Stimulated activated CD4-positive, alpha-beta T cell treated with anti-CD3 and anti-CD28 coated beads, Interleukin-12 subunit alpha, Interleukin-12 subunit beta, amount 100 ng/mL, for 48 hours (primary cell): ENCODE measurements at regions not wholly inside any gene's neighbourhood (a gene's known extent, or its start where the extent isn't known, plus 50 kb on each side); places are given as distances from the start of the nearest gene placed in this dataset.

Experiments used
- DNase-seq, 3 donors: peaks; one replicate each; pipeline ENCODE4 v3.0.0-alpha.2; 2020; ENCODE audit warnings: low read depth in 2 of 3, low spot score in 1 of 3

DNA sequence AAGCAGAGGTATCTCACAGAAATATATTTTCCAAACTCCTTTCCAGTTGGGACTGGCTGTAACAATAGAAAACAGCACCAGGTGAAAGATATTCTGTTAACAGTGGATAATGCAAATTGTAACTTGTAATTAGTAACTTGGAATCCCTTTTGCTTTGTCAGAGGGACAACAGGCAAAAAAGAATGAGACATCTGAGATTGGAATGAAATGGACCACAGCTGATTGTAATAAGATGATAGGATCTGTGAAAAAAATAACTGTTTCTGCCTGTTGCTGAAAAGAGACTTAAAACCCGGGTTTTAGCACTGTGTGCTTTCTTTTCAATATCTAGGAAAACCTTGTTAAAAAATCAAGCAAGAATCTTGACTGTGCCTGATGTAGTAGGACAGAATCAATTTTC is 655.7 kb downstream of the METTL15 start:
- DNase-seq: no peak

DNA sequence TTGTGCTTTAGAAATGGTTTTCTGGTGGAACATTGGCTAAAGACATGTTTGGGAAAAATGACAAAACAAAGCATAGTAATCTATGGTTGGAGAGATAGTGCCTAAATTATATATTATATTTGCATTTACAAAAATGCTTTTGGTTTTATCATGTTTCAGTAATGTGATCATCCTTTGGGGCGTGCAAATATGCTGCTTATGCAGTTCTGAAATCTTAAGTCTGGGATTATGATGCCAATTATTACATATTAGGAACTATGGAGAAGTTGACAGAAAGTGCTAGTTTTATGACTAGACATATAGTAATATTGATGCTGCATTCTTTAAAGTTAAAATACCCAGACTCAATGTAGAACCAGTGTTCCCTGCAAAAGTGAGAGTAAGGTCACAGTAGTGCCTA is 655.0 kb downstream of the METTL15 start:
- no peak for DNase-seq

DNA sequence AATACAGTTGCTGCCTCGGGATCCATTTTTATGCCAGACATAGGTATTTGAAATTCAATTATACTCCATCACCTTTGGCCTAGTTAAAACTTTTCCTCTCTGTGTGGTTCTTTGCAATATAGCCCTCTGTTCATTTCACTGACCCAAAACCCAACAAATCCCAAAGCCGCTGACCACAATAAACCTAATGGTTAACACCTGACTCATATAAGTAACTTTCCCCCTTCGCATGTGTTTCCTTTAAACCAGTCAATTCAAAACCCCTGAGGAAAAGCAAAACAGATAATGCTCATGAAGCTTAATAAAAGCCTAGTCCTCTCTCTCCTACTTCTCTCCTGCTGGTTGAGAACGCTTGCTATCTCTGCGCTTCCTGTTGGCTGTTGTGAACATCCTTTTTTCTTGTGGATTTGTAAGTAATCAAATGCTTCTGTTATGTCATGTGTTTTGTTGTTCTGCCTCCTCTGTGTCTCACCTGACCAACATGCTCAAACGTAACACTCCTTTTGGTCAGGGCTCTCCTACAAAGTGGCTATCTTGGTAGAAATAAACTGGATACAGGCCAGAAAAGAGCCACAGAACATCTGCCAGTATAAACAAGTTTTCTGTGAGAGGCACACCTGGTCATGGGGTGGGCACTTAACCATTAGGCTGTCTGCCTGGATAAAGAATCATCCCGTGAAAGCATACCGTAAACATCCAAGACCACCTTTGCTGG is 652.6 kb downstream of the METTL15 start:
- no peak for DNase-seq

DNA sequence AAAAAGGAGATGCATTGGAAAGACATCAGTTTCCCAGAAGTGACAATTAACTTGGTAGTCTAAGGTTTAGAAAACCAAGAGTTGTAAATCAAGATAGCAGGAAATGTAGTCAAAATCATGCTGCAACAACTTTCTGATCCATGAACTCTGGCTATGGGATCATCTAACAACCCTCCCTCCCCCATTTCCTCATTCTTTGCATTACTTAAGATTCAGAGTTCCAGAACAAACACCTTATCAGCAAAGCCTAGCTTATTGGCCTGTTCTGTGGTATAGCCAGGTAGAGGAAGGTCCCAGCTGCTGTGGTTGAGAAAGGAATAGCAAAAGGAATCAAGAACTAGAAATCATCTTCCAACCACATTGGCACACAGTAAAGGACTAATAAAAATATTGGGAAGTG is 651.1 kb downstream of the METTL15 start:
- no peak for DNase-seq

DNA sequence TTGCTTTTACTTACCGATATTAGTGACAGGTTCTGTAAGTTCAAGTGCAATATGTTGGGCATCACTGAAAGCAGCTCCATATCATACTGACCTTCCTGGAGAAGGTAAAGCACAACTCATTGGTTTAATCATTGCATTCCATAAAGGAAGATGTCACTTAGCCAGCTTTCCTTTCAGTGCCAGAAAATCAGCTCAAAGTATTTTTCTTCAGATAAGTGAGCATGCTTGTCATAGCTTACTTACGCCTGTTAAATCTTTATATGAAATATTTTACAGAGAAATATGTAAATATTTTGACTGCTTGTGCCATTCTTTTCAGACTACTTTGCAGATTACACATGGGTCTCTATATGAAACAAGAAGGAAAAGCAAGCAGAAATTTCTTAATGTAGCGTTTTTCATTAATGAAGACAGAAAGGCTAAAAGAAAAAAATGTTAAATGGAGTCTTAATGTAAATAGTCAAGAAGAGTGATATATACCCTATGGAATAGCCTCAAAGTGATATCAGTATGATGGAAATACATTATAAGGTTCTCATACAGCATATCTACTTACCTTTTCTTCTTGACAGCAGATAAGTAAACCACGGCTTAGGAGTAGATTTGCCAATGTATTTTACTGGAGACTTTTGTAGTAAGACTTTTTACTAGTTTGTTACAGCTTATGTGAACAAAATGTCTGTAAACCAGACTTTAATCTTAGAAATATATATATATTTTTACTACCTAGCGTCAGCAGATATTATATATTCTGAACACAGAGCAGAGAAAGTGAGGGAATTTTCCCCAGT is 649.7 kb downstream of the METTL15 start:
- no peak for DNase-seq

DNA sequence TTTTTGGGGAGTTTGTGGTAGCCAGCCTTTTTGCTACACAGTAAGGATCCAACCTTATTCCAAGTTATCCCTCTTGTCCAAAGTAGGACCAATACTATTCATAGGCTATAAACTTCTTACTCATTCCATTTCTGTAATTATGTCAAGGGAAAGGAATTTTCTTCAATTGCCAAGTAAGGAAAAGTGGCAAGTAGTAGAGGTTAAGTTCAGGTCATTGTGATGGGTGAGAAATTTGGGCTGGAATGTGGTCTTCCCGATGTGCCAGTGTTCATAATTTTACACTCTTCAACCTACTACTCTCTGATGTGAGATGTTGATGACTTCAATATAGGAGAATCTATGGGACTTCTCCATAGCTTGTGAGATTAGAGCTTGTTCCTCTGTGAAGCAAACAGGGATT is 648.8 kb downstream of the METTL15 start:
- DNase-seq: no peak

DNA sequence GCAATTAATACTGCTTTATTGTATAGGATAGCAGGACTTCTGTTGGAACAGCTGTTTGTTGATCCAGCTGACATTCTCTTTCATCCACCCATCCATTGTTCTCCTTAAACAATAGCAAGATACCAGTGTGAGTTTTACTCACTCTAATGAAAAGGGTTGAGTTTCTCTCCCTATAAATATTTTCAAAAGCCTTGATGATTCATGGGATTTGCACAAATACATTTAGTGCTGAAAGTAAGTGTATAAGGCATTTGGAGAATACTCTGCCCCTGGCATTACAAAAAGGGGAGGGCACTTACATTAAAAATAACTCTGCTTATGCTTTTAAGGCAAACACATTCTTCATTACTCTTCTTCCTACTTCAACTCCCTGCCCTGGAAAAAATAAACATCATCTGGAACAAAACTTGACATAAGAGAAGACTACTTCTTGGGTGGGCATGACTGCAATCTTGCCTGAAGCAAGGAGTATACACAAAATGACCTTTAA is 634.9 kb downstream of the METTL15 start:
- no peak for DNase-seq

DNA sequence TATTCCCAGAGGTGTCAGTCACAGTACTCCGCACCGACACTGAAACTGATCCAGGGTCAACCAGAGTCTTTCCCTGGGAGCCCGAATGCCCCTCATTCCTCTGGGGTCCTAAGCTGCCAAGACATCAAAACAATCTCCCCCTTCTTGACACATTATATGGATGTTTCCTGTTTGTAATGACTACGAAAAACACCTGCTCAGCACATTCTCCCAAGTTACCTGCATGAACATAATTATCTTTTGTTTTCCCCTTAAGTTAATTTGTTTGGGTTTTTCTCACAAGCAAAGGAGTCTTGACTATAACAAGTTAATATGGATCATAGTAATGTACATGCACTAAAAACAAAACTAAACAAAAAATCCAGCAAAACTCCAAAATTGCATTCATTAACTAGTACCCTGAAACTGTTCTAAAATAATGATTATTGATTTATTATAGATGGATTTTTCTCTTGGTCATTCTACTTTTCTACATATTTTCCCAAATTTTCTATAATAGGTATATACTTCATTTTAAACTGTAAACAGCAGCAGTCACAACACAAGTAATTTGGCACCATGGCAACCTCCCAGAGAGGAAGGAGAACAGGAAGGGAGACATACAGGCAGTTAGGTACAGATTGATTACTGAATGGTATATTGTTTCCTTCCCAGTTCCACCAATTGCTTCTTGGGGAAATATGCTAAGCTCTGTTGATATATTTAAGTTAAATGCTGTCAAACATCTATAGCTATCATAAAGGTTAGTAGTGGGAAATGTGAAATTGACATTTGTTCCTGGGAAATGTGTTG is 631.5 kb downstream of the METTL15 start:
- no peak for DNase-seq

DNA sequence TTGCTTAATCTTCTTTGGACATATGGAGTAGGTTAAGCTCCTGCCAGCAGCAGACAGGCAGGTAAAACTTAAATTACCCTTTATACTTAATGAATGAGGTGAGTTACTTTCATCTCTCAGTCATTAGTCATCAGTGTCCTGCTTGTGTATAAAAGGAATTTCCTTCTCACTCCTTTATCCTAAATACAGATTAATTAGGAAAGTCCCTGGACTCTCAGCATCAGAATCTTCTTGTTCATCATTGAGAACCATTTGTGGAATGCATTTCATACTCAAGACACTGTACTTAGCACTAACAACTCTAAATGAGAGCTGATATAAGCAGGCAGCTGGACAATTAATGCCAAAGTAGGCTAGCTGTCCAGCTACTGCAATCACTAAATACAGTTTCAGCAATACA is 630.4 kb downstream of the METTL15 start:
- DNase-seq: no peak

DNA sequence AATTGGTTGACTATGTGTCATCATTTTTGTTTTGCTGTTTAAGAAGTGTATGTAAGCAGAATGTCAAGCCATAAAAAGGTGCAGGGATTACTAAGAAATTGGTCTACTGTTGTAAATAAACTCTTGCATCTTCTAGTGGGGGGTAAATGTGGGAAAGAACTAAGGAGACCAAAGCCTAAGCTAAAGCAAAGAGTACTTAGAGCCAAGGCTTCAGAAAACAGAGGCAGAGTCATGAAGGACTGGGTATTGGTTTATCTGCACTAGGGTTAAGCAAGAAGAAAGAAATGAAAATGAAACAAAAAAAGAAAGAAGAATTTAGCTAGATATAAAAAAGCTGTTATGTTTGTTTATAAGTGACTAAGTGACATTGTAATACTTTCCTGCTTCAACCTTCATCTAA is 628.1 kb downstream of the METTL15 start:
- DNase-seq: no peak

DNA sequence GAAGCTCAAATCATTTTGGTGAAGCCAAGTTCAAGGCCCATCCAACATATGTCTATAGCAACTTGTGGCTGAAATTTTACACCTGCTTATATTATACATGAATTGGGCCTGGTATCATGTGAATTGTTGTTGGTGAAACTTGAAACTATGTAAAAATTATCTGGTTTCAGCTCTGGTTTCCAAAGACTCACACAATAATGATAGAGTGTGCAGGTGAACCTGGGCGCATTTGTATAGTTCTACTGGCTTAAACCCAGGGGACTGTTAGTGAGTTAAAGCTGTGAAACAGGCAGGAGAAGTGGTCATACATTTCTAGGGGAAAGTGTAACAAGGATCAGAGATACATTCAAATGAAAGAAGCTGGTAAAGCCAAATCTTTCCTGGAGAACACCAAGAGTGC is 627.3 kb downstream of the METTL15 start:
- DNase-seq: no peak

DNA sequence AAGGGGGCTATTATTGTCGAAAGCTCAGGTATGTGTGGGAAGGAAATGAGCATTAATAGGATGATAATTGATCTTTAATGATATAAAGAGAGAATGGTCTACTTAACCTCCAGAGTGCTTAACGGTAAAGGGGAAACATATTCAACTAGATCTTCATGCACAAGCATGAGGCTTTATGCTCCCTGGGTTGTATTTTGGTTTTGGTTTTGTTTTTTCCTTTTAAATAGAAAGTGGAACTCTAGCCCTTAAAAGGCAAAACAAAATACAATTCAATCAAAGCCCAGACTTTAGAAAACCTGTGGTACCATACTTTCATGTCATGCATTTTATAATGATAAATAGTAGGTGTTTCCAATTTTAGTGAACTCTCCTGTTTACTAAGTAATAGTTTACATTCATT is 622.7 kb downstream of the METTL15 start:
- no peak for DNase-seq

DNA sequence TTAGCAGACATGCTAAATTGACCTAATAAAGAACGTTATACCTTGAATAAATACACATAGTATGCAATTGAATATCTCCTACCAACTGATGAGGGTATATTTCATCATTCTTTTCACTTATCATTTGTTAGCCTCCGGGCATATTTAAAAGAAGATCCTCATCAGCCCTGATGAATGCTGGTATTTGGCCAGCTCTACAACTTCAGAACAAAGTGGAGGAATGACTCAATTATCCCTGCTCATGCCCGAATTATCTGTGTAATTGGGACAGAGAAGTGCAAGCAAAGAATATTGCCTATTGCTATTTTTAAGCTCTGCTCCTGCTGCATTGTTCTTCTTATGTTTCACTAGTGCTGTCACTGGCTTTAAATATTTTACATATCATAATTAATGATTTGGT is 622.1 kb downstream of the METTL15 start:
- no peak for DNase-seq

DNA sequence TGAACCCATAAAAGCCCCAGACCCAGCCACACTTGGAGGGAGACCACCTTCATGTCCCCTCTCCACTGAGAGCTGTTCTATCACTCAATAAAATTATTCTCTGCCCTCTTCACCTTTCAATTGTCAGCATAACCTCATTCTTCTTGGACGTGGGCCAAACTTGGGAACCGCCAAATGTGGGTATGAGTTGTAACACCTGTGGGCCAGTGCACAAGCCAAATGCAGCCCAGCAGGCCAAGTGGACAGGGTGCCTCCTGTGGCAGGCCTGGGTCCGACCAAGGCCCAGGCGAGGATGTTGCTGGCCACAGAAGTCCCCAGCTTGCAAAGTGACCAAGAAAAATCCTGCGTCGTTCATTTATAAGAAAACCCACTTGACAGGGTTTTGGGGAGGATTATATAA is 621.2 kb downstream of the METTL15 start:
- no peak for DNase-seq

DNA sequence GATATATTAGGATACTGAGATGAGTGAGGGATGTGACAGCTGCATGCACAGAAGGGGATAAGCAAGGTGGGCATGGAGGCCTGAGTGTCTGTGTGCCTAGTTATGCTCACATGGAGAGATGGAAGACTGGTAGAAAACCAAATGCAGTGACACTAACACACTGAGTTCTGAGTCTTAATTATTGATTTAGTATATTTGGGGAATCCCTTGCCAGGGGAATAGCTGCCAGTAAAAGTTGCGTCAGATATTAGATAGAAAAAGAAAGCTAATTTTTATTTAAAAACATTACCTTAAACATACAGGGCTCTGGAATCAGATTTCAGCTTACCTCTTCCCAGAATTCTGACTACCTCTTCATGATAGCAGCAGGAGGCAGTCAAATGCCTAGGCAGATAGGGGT is 620.5 kb downstream of the METTL15 start:
- no peak for DNase-seq

DNA sequence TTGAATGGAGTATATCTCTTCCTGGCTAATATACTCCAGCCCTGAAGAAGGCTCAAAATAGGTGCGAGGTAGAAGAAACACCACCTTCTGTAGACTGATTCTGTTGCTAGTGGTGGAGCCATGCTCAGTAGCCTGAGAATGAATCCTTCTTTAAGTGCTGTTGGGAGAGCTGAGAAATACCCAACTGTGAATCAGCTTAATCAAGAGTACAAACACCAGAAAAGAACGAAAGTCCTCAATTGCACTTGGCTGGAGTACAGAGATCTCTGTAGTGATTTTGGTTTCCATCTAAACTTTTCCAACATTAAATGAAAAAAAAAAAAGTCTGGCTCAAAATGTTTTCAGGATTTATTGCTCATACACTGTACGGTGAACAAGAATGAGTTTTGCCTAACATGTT is 619.1 kb downstream of the METTL15 start:
- no peak for DNase-seq

DNA sequence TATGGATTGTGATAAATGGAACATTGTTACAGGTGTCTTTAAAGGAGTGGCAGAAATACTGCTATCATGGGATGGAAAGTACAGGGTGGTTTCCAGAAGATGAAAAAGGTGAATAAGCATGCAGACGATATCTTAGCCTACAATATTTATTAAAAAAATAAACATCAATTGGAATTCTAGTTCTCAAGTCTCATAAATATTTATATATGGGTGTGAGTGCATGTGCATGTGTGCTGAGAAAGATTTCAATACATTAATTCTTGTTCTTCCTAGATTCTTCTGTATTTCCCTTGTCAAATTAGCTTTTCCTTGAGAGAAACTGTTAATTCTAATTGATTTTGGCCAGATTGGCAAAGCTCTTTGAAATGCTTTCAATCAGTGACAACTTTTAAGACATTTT is 618.2 kb downstream of the METTL15 start:
- DNase-seq: no peak

DNA sequence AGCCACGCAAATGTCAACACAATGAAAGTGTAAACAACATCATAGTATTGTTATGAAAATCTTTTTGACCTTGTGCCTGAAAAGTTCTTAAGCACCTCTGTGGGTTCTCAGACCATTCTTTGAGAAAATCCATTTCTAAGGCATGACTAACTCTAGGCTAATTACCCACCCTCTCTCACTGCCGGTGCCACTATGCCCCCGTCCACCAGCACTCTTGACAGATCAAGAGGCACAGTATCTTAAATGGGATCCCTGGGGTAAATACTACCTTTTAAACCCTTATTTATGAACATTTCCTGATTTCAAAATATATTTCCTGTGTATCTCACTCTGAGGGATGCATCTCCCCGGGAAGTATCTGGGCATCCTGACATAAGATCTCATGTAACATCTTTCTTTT is 607.5 kb downstream of the METTL15 start:
- no peak for DNase-seq

DNA sequence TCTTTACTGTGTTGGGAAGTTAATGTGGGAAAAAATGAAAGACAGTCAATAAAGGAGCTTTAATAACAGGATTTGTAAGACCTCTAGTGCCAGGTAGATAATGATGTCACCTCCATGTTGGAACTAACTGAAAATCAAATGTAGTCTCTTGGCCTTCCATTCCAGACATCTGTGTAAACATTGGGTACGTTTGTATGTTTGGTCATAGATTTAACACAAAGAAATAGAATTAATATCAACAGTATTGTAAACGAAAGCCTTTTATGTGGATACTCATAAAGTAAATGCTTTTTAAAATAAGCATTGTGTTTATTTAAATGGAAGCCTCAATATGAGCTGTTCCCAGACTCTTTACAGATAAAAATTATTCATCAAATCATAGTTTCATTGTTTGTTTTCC is 605.7 kb downstream of the METTL15 start:
- no peak for DNase-seq

DNA sequence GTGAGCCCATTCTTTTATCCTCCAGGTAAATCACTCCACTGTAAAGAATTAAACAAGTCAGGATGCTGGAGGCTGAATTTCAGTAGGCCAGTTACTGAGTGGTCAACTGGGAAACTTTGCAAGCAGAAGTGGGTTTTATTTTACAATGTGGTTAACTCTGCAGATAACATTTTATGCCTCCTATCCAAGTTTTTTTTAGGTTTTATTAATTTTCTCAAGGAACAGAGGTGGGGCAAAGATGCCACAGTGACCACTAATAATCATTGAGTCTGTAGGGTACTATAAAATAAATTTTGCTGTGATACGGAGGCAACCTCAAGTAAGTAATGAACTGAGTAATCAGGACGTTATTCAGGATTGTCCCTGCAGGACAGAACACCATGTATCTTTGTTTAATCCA is 599.9 kb downstream of the METTL15 start:
- no peak for DNase-seq

DNA sequence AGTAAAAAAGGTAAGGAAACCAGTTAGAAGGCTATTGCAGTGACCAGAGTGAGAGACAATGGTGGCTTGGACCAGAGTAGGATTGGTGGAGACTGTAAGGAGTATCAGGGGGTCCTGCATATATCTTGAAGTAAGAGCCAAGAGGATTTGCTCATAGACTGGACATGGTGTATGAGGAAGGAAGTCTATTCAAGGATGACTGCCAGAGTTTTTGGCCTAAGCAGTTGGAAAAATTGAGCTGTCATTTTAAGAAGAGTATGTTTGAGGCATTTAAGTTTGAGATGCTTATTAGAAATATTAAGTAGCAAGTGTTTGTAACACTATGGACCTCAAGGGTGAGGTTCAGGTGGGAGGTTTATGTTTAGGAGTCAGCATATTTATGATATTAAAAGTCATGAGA is 596.6 kb downstream of the METTL15 start:
- DNase-seq: no peak

DNA sequence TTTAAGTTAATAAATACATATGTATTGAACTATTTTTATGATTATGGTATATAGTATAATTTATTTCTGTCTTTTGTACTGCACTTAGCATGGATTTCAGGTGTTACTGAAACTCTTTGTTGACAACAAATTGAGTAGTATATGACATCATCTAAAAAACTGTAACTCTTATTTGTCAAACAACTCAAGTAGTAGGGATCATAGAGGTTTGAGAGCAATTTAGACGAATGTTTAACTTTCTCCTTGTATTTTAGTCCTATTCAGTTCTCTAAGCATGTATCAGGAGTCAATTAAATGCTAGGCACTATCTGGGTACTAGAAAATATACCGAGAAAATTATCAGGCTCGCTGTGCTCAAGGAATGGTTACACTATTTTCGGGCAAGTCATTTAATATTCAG is 595.2 kb downstream of the METTL15 start:
- DNase-seq: no peak
